Prostate gland (tissue), 2 donors: ENCODE measurements at regions not wholly inside any gene's neighbourhood (a gene's known extent, or its start where the extent isn't known, plus 50 kb on each side); places are given as distances from the start of the nearest gene placed in this dataset.

Source experiments
- CTCF ChIP-seq, 4 experiments: fragments of 200-600 bp in 2 of 4; fragments of 450-650 bp in 2 of 4; sonication (generic) in 2 of 4; IDR thresholded peaks; 1 replicate in 3 of 4; 2 replicates in 1 of 4; pipeline ENCODE4 v1.5.1; 2016 to 2019; ENCODE audit warnings: antibody characterized with exemption in 4 of 4, mild to moderate bottlenecking in 2 of 4, moderate library complexity in 2 of 4
- POLR2A ChIP-seq: fragments of 450-650 bp; IDR thresholded peaks from one replicate; pipeline ENCODE4 v1.6.1; 2016; ENCODE audit warnings: antibody characterized with exemption, mild to moderate bottlenecking
- POLR2AphosphoS5 ChIP-seq: sonication (generic); formaldehyde crosslinking; IDR thresholded peaks from one replicate; pipeline ENCODE4 v1.6.1; 2017; ENCODE audit warnings: antibody characterized with exemption

GRCh38 chr3:146843476-146843875 lies 238.3 kb upstream of the PLSCR5 start:
- no peak for TF ChIP-seq CTCF (IDR thresholded peaks at IDR 0.05)
- no peak for TF ChIP-seq POLR2A
- TF ChIP-seq POLR2AphosphoS5: no peak
